Psoas muscle (tissue), 7 donors: ENCODE measurements at regions not wholly inside any gene's neighbourhood (a gene's known extent, or its start where the extent isn't known, plus 50 kb on each side); places are given as distances from the start of the nearest gene placed in this dataset.

Experiments used
- ATAC-seq, 4 donors: fragments of 200-7000 bp; cut with Tn5 transposase; one replicate each; pipeline ENCODE4 v1.9.1; 2020; ENCODE audit warnings: moderate library complexity in 3 of 4, mild to moderate bottlenecking in 2 of 4
- DNase-seq, 2 donors: peaks; one replicate each; pipeline ENCODE4 v3.0.0-alpha.2; 2020
- H3K27ac ChIP-seq: fragments of 200-600 bp; one replicate; pipeline ENCODE4 v1.8.0; 2022
- H3K27me3 ChIP-seq, 3 donors: fragments of 200-600 bp in 1 of 3; one replicate each; pipeline versions ENCODE4 v1.6.1 to v1.8.0; 2013 to 2022; ENCODE audit warnings: low read length in 2 of 3, mild to moderate bottlenecking in 2 of 3, moderate library complexity in 1 of 3; ENCODE audit not compliant: insufficient read depth in 3 of 3
- H3K36me3 ChIP-seq, 2 donors: fragments of 200-600 bp in 1 of 2; one replicate each; pipeline versions ENCODE4 v1.6.1 to v1.8.0; 2013 to 2022; ENCODE audit warnings: low read depth in 1 of 2, mild to moderate bottlenecking in 1 of 2, moderate library complexity in 1 of 2; ENCODE audit not compliant: insufficient read depth in 1 of 2
- H3K4me1 ChIP-seq: fragments of 200-600 bp; one replicate; pipeline ENCODE4 v1.8.0; 2022
- H3K4me3 ChIP-seq: fragments of 200-600 bp; one replicate; pipeline ENCODE4 v1.8.0; 2022; ENCODE audit warnings: mild to moderate bottlenecking
- H3K9me3 ChIP-seq: fragments of 200-600 bp; one replicate; pipeline ENCODE4 v1.8.0; 2022
- CTCF ChIP-seq: fragments of 200-600 bp; IDR thresholded peaks from one replicate; pipeline ENCODE4 v1.8.0; 2022; ENCODE audit warnings: antibody characterized with exemption
- WGBS, 3 donors: extraction: QIAGEN DNeasy Blood & Tissue Kit; methylation state at CpG; one replicate each; pipeline versions ENCODE4 v1.1.6 to v1.1.7; 2013; 5-methylcytosine and 5-hydroxymethylcytosine counted together
- intact Hi-C, 2 donors: fragments of 100-400 bp; cut with DNase I; formaldehyde crosslinking; loops; one replicate each; pipeline versions ENCODE4 v1.11.0 to v1.14.2; 2022
- donor health status: healthy with polysubstance abuse.
- donor health status: DM: no; HTN: no; CAD: no; lungs with moderate emphysema.
- donor health status: Bipolar disorder and iron deficiency.
- donor health status: healthy.
- donor health status: DM: yes; HTN: yes; CAD: no.
- donor health status: DM: no; HTN: no; CAD: no.
- donor health status: DM: yes; HTN: yes; CAD: no.

- Histone ChIP-seq H3K27me3 (no peaks in the 10 kb centered on the region), H3K9me3 (no peaks in the 10 kb centered on the region), H3K36me3 (no peaks in the 10 kb centered on the region), H3K4me3 (no peak overlapping the region), H3K27ac (no peak overlapping the region), H3K4me1 (no peaks in the 10 kb centered on the region)
- no peak for TF ChIP-seq CTCF
- no peak for DNase-seq
- ATAC-seq = no peak
- intact Hi-C loops = no loop called here
- WGBS, 3 donors = 95 to 97% (median 97%) methylated on average over 1 of the region's 1 CpG
Observed at GRCh38 chr12:105436636-105437035, 106.1 kb downstream of the C12orf75 start.

- Histone ChIP-seq H3K27me3 (no peaks in the 10 kb centered on the region), H3K4me1 (no peaks in the 10 kb centered on the region), H3K27ac (no peak overlapping the region), H3K4me3 (no peak overlapping the region), H3K36me3 (no peaks in the 10 kb centered on the region), H3K9me3 (no peaks in the 10 kb centered on the region)
- WGBS, 3 donors = 97 to 100% (median 99%) methylated on average over 1 of the region's 1 CpG
- DNase-seq (no peak), ATAC-seq (no peak)
- TF ChIP-seq CTCF = no peak
- intact Hi-C loops = no loop called here
Observed at GRCh38 chr12:105440037-105440664, 109.7 kb downstream of the C12orf75 start.

GRCh38 chr12:105443802-105444652 is 113.5 kb downstream of the C12orf75 start:
- H3K4me1 ChIP-seq = peaks cover 10% of the 10 kb centered on the region
- no peaks in the 10 kb centered on the region for H3K36me3 ChIP-seq
- ATAC-seq (no peak), DNase-seq (no peak)
- no peak overlapping the region for H3K4me3 ChIP-seq
- intact Hi-C loops = no loop called here
- 94 to 95% (median 95%) methylated on average over 18 of the region's 18 CpGs for WGBS, 3 donors
- H3K27me3 ChIP-seq = no peaks in the 10 kb centered on the region
- H3K9me3 ChIP-seq = no peaks in the 10 kb centered on the region
- H3K27ac ChIP-seq = no peak overlapping the region
- no peak for TF ChIP-seq CTCF

- H3K9me3 ChIP-seq = no peaks in the 10 kb centered on the region
- DNase-seq (no peak), ATAC-seq (no peak)
- H3K4me1 ChIP-seq = peaks cover 10% of the 10 kb centered on the region
- no peaks in the 10 kb centered on the region for H3K36me3 ChIP-seq
- no peak for TF ChIP-seq CTCF
- H3K27me3 ChIP-seq = no peaks in the 10 kb centered on the region
- H3K4me3 ChIP-seq = no peak overlapping the region
- H3K27ac ChIP-seq = no peak overlapping the region
- WGBS, 3 donors = 89 to 92% (median 91%) methylated on average over 3 of the region's 3 CpGs
- intact Hi-C loops = no loop called here
Observed at GRCh38 chr12:105444653-105445102, 114.2 kb downstream of the C12orf75 start.
